ENCODE measurements at regions not wholly inside any gene's neighbourhood (a gene's known extent, or its start where the extent isn't known, plus 50 kb on each side); places are given as distances from the start of the nearest gene placed in this dataset.

- DNase-seq, result no peak
These were observed 103.3 kb upstream of the MAP4K3 start for GRCh38 chr2:39540414-39540813.

- no peak for DNase-seq
These were observed 104.2 kb upstream of the MAP4K3 start for GRCh38 chr2:39541011-39541930.

GRCh38 chr2:39542523-39542922 lies 105.4 kb upstream of the MAP4K3 start:
- DNase-seq, result no peak

GRCh38 chr2:39545957-39546356 lies 108.9 kb upstream of the MAP4K3 start:
- no peak for DNase-seq

GRCh38 chr2:39546409-39546808 lies 109.3 kb upstream of the MAP4K3 start:
- no peak for DNase-seq

- no peak for DNase-seq
These were observed 109.9 kb upstream of the MAP4K3 start for GRCh38 chr2:39546937-39547336.

- no peak for DNase-seq
These were observed 111.0 kb upstream of the MAP4K3 start for GRCh38 chr2:39547811-39548719.

GRCh38 chr2:39549000-39549399 lies 111.9 kb upstream of the MAP4K3 start:
- DNase-seq, result no peak

- no peak for DNase-seq
These were observed 112.8 kb upstream of the MAP4K3 start for GRCh38 chr2:39549718-39550464.

- no peak for DNase-seq
These were observed 113.7 kb upstream of the MAP4K3 start for GRCh38 chr2:39550701-39551285.

GRCh38 chr2:39558906-39559305 lies 106.8 kb upstream of the TMEM178A start:
- DNase-seq, result no peak

GRCh38 chr2:39563572-39563971 lies 102.1 kb upstream of the TMEM178A start:
- DNase-seq, result no peak

GRCh38 chr2:39567507-39567906 lies 98.2 kb upstream of the TMEM178A start:
- DNase-seq, result no peak

GRCh38 chr2:39568116-39568515 lies 97.6 kb upstream of the TMEM178A start:
- DNase-seq, result no peak

GRCh38 chr2:39568561-39569006 lies 97.1 kb upstream of the TMEM178A start:
- no peak for DNase-seq

GRCh38 chr2:39570130-39570555 lies 95.6 kb upstream of the TMEM178A start:
- DNase-seq, result no peak

GRCh38 chr2:39570614-39571013 lies 95.1 kb upstream of the TMEM178A start:
- DNase-seq, result no peak

GRCh38 chr2:39571111-39571731 lies 94.5 kb upstream of the TMEM178A start:
- DNase-seq, result no peak

- no peak for DNase-seq
These were observed 92.4 kb upstream of the TMEM178A start for GRCh38 chr2:39573276-39573675.

- DNase-seq, result no peak
These were observed 83.9 kb upstream of the TMEM178A start for GRCh38 chr2:39581866-39582265.

GRCh38 chr2:39583213-39583612 lies 82.5 kb upstream of the TMEM178A start:
- DNase-seq, result no peak

GRCh38 chr2:39583781-39584180 lies 81.9 kb upstream of the TMEM178A start:
- no peak for DNase-seq
